CD4-positive, alpha-beta memory T cell (primary cell): ENCODE measurements at regions not wholly inside any gene's neighbourhood (a gene's known extent, or its start where the extent isn't known, plus 50 kb on each side); places are given as distances from the start of the nearest gene placed in this dataset.

Source experiments
- CTCF ChIA-PET: fragments of 350-600 bp; sonication (Branson Sonifier 250); formaldehyde crosslinking; loops from one replicate; lab custom pipeline; 2021; ENCODE audit warnings: inconsistent platforms; ENCODE audit not compliant: partially characterized antibody; lab: Charles Lee
- POLR2A ChIA-PET: fragments of 350-600 bp; sonication (Branson Sonifier 250); formaldehyde crosslinking; loops from one replicate; lab custom pipeline; 2021; ENCODE audit not compliant: partially characterized antibody; lab: Charles Lee
- DNase-seq, 5 donors: peaks; one replicate each; pipeline versions ENCODE4 v3.0.0 to v3.0.0-alpha.2; 2020 to 2022; ENCODE audit warnings: mixed read lengths in 1 of 5
- H3K27ac ChIP-seq: one replicate; pipeline ENCODE4 v1.7.0; 2013; ENCODE audit warnings: low read depth, low read length
- H3K27me3 ChIP-seq: 2 replicates; pipeline ENCODE4 v1.7.0; 2013; ENCODE audit warnings: mild to moderate bottlenecking, low read length, moderate library complexity; ENCODE audit not compliant: insufficient read depth
- H3K36me3 ChIP-seq: 2 replicates; pipeline ENCODE4 v1.7.0; 2013; ENCODE audit warnings: mild to moderate bottlenecking, low read length, moderate library complexity; ENCODE audit not compliant: insufficient read depth
- H3K4me1 ChIP-seq: 2 replicates; pipeline ENCODE4 v1.7.0; 2013; ENCODE audit warnings: mild to moderate bottlenecking, low read length, moderate library complexity; ENCODE audit not compliant: insufficient read depth
- H3K4me3 ChIP-seq, 2 donors: one replicate each; pipeline ENCODE4 v1.7.0; 2013; ENCODE audit warnings: low read length in 2 of 2, mild to moderate bottlenecking in 1 of 2
- H3K9me3 ChIP-seq, 2 donors: one replicate each; pipeline ENCODE4 v1.7.0; 2013; ENCODE audit warnings: low read length in 2 of 2, control low read depth in 1 of 2; ENCODE audit not compliant: control insufficient read depth in 1 of 2
- H3K27ac Mint-ChIP-seq, 7 donors: one replicate each; pipeline ENCODE4 v1.8.0; 2020 to 2021; ENCODE audit warnings: mixed read lengths in 7 of 7, mild to moderate bottlenecking in 6 of 7, inconsistent platforms in 3 of 7, moderate library complexity in 3 of 7
- H3K27me3 Mint-ChIP-seq, 2 donors: one replicate each; pipeline ENCODE4 v1.8.0; 2020 to 2021; ENCODE audit warnings: mixed read lengths in 2 of 2
- H3K36me3 Mint-ChIP-seq, 2 donors: one replicate each; pipeline ENCODE4 v1.8.0; 2020 to 2021; ENCODE audit warnings: mixed read lengths in 2 of 2, inconsistent platforms in 1 of 2, mild to moderate bottlenecking in 1 of 2
- H3K4me1 Mint-ChIP-seq, 4 donors: one replicate each; pipeline ENCODE4 v1.8.0; 2020 to 2021; ENCODE audit warnings: mixed read lengths in 4 of 4, mild to moderate bottlenecking in 1 of 4
- H3K4me3 Mint-ChIP-seq, 8 donors: one replicate each; pipeline ENCODE4 v1.8.0; 2020 to 2021; ENCODE audit warnings: mixed read lengths in 8 of 8, mild to moderate bottlenecking in 7 of 8, moderate library complexity in 6 of 8, inconsistent platforms in 3 of 8
- H3K9me3 Mint-ChIP-seq, 8 donors: one replicate each; pipeline ENCODE4 v1.8.0; 2020 to 2021; ENCODE audit warnings: mixed read lengths in 8 of 8, mild to moderate bottlenecking in 5 of 8, inconsistent platforms in 3 of 8, moderate library complexity in 1 of 8
- intact Hi-C: fragments of 100-400 bp; cut with micrococcal nuclease; formaldehyde crosslinking; loops from one replicate; pipeline ENCODE4 v1.15.1; 2023

GRCh38 chr22:48609279-48609865 lies 1218.3 kb downstream of the BRD1 start:
- CTCF ChIA-PET = no interaction called here
- intact Hi-C loops = no loop called here
- H3K4me1 ChIP-seq = no peaks in the 10 kb centered on the region
- Mint-ChIP-seq H3K27me3 (no peaks in the 10 kb centered on the region), H3K36me3 (no peaks in the 10 kb centered on the region), H3K4me1 (no peaks in the 10 kb centered on the region), H3K4me3 (no peak overlapping the region), H3K9me3 (peaks cover 0 to 18% (median 6%) of the 10 kb centered on the region in 8 donors), H3K27ac (no peak overlapping the region)
- no peak overlapping the region for H3K4me3 ChIP-seq
- H3K9me3 ChIP-seq = no peaks in the 10 kb centered on the region
- H3K27me3 ChIP-seq = no peaks in the 10 kb centered on the region
- no peak overlapping the region for H3K27ac ChIP-seq
- H3K36me3 ChIP-seq = no peaks in the 10 kb centered on the region
- DNase-seq = no peak
- POLR2A ChIA-PET = no interaction called here

- no peaks in the 10 kb centered on the region for H3K36me3 Mint-ChIP-seq
- DNase-seq = no peak
- Histone ChIP-seq H3K9me3 (no peaks in the 10 kb centered on the region), H3K4me1 (no peaks in the 10 kb centered on the region), H3K27ac (no peak overlapping the region), H3K27me3 (no peaks in the 10 kb centered on the region), H3K4me3 (no peak overlapping the region), H3K36me3 (no peaks in the 10 kb centered on the region)
- ChIA-PET CTCF (no interaction called here), POLR2A (no interaction called here)
- no peak overlapping the region for H3K27ac Mint-ChIP-seq
- peaks cover 0 to 18% (median 6%) of the 10 kb centered on the region in 8 donors for H3K9me3 Mint-ChIP-seq
- no peak overlapping the region for H3K4me3 Mint-ChIP-seq
- no peaks in the 10 kb centered on the region for H3K27me3 Mint-ChIP-seq
- intact Hi-C loops = no loop called here
- H3K4me1 Mint-ChIP-seq = no peaks in the 10 kb centered on the region
Observed at GRCh38 chr22:48607901-48608662, 1219.6 kb downstream of the BRD1 start.

GRCh38 chr22:48606684-48607307 lies 1220.9 kb downstream of the BRD1 start:
- Mint-ChIP-seq H3K36me3 (no peaks in the 10 kb centered on the region), H3K9me3 (peaks cover 0 to 18% (median 6%) of the 10 kb centered on the region in 8 donors), H3K27ac (no peak overlapping the region), H3K4me1 (no peaks in the 10 kb centered on the region), H3K27me3 (no peaks in the 10 kb centered on the region), H3K4me3 (no peak overlapping the region)
- no peak overlapping the region for H3K27ac ChIP-seq
- ChIA-PET POLR2A (no interaction called here), CTCF (no interaction called here)
- H3K36me3 ChIP-seq = no peaks in the 10 kb centered on the region
- H3K9me3 ChIP-seq = no peaks in the 10 kb centered on the region
- no peak overlapping the region for H3K4me3 ChIP-seq
- no peaks in the 10 kb centered on the region for H3K27me3 ChIP-seq
- DNase-seq = no peak
- no peaks in the 10 kb centered on the region for H3K4me1 ChIP-seq
- intact Hi-C loops = no loop called here

- no peaks in the 10 kb centered on the region for H3K36me3 Mint-ChIP-seq
- POLR2A ChIA-PET = no interaction called here
- H3K4me1 Mint-ChIP-seq = no peaks in the 10 kb centered on the region
- H3K4me3 Mint-ChIP-seq = no peak overlapping the region
- no peaks in the 10 kb centered on the region for H3K27me3 Mint-ChIP-seq
- H3K27me3 ChIP-seq = no peaks in the 10 kb centered on the region
- peaks cover 0 to 18% (median 6%) of the 10 kb centered on the region in 8 donors for H3K9me3 Mint-ChIP-seq
- no peak overlapping the region for H3K27ac Mint-ChIP-seq
- H3K9me3 ChIP-seq = no peaks in the 10 kb centered on the region
- DNase-seq = no peak
- no peak overlapping the region for H3K4me3 ChIP-seq
- no peaks in the 10 kb centered on the region for H3K4me1 ChIP-seq
- no peaks in the 10 kb centered on the region for H3K36me3 ChIP-seq
- no peak overlapping the region for H3K27ac ChIP-seq
- CTCF ChIA-PET = no interaction called here
- intact Hi-C loops = no loop called here
Observed at GRCh38 chr22:48605856-48606481, 1221.7 kb downstream of the BRD1 start.

- H3K4me1 Mint-ChIP-seq = no peaks in the 10 kb centered on the region
- ChIA-PET POLR2A (no interaction called here), CTCF (interaction anchor here (0.6 kb wide), 1 partner anchor 241 kb away, joined by 3 read pairs; no protein-coding TSS in a partner anchor)
- no peak for DNase-seq
- intact Hi-C loops = no loop called here
- H3K27ac Mint-ChIP-seq = no peak overlapping the region
- no peaks in the 10 kb centered on the region for H3K4me1 ChIP-seq
- H3K36me3 Mint-ChIP-seq = no peaks in the 10 kb centered on the region
- H3K4me3 ChIP-seq = no peak overlapping the region
- no peak overlapping the region for H3K4me3 Mint-ChIP-seq
- H3K36me3 ChIP-seq = no peaks in the 10 kb centered on the region
- no peaks in the 10 kb centered on the region for H3K27me3 Mint-ChIP-seq
- no peaks in the 10 kb centered on the region for H3K27me3 ChIP-seq
- peaks cover 0 to 18% (median 6%) of the 10 kb centered on the region in 8 donors for H3K9me3 Mint-ChIP-seq
- H3K27ac ChIP-seq = no peak overlapping the region
- no peaks in the 10 kb centered on the region for H3K9me3 ChIP-seq
Observed at GRCh38 chr22:48605125-48605524, 1222.5 kb downstream of the BRD1 start.

- Mint-ChIP-seq H3K27ac (no peak overlapping the region), H3K9me3 (peaks cover 0 to 18% (median 7%) of the 10 kb centered on the region in 8 donors), H3K36me3 (no peaks in the 10 kb centered on the region), H3K27me3 (no peaks in the 10 kb centered on the region), H3K4me1 (no peaks in the 10 kb centered on the region), H3K4me3 (no peak overlapping the region)
- H3K9me3 ChIP-seq = no peaks in the 10 kb centered on the region
- intact Hi-C loops = no loop called here
- no peaks in the 10 kb centered on the region for H3K27me3 ChIP-seq
- no peak overlapping the region for H3K4me3 ChIP-seq
- no peak for DNase-seq
- H3K27ac ChIP-seq = no peak overlapping the region
- ChIA-PET CTCF (no interaction called here), POLR2A (no interaction called here)
- no peaks in the 10 kb centered on the region for H3K36me3 ChIP-seq
- no peaks in the 10 kb centered on the region for H3K4me1 ChIP-seq
Observed at GRCh38 chr22:48603621-48604320, 1223.9 kb downstream of the BRD1 start.
